ENCODE measurements at regions not wholly inside any gene's neighbourhood (a gene's known extent, or its start where the extent isn't known, plus 50 kb on each side); places are given as distances from the start of the nearest gene placed in this dataset.

GRCh38 chr13:99067159-99067985, 89.5 kb upstream of the DOCK9 start:
- Histone ChIP-seq H3K18ac (ENCODE audit: low read depth, low read length) (peak overlapping the region; percentile 67; the same call in 1 of the 2 replicates), H3K4ac (ENCODE audit: low read depth, low read length) (peak overlapping the region; percentile 90), H3K4me2 (ENCODE audit: low read depth, low read length) (no peak overlapping the region; the same call in 1 of the 2 replicates), H2AK5ac (ENCODE audit: low read depth, low read length) (peak overlapping the region; percentile 46), H2BK15ac (ENCODE audit: low read depth, low read length) (peak overlapping the region; percentile 73; the same call in 2 of the 3 replicates), H3K23ac (ENCODE audit: low read depth, low read length) (peak overlapping the region; percentile 67), H3K14ac (replicated peaks; ENCODE audit: low read depth, low read length) (peak overlapping the region; percentile 66), H3K36me3 (ENCODE audit: control insufficient read depth, insufficient read depth, low read length) (no peaks in the 10 kb centered on the region), H2BK5ac (ENCODE audit: low read depth, low read length, poor library complexity, severe bottlenecking) (peak overlapping the region; percentile 80), H4K91ac (ENCODE audit: insufficient read depth, low read depth, low read length) (peak overlapping the region; percentile 51), H3K9me1 (ENCODE audit: insufficient read depth, low read length) (peaks cover 5% of the 10 kb centered on the region), H2BK20ac (ENCODE audit: low read depth, low read length) (peak overlapping the region; percentile 83), H3K4me3 (ENCODE audit: insufficient read depth, low read depth, low read length) (no peak overlapping the region), H2AK9ac (replicated peaks; ENCODE audit: low read depth, low read length, poor library complexity) (peak overlapping the region; percentile 30), H3K79me1 (ENCODE audit: low read depth in 1 of 2, low read length in 2 of 2) (peaks cover 0 to 21% of the 10 kb centered on the region in 2 experiments; a peak in 1 of 4 replicates), H3K27me3 (ENCODE audit: control insufficient read depth, insufficient read depth, low read length) (no peaks in the 10 kb centered on the region), H3K4me1 (ENCODE audit: control insufficient read depth, insufficient read depth, low read length) (peaks cover 13% of the 10 kb centered on the region), H3K56ac (ENCODE audit: extremely low read depth, insufficient read depth, low read length) (peak overlapping the region; percentile 10; the same call in 1 of the 2 replicates), H4K5ac (ENCODE audit: low read depth, low read length) (no peak overlapping the region; the same call in 1 of the 2 replicates), H4K20me1 (ENCODE audit: insufficient read depth, low read length) (peaks cover 3% of the 10 kb centered on the region; the same call in 1 of the 2 replicates), H2AFZ (replicated peaks; ENCODE audit: low read length, poor library complexity) (no peak overlapping the region), H3K9ac (ENCODE audit: low read depth, low read length) (no peak overlapping the region), H2BK120ac (ENCODE audit: low read depth, low read length) (peak overlapping the region; percentile 93), H3K27ac (ENCODE audit: insufficient read depth, low read length) (peak overlapping the region; percentile 28; the same call in 1 of the 2 replicates), H3K9me3 (ENCODE audit: control insufficient read depth, insufficient read depth, low read length) (peaks cover 4% of the 10 kb centered on the region), H4K8ac (ENCODE audit: low read depth in 2 of 2, low read length in 2 of 2) (peak overlapping the region in 1 of 2 experiments; percentile 63; a peak in 2 of 4 replicates)
- ChIA-PET POLR2A (ENCODE audit: unreplicated experiment) (interaction anchor here (0.6 kb wide), 1 partner anchor 192 kb away, joined by 4 read pairs; no protein-coding TSS in a partner anchor), CTCF (no interaction called here)
- TF ChIP-seq CTCF (conservative IDR thresholded peaks at IDR 0.05; ENCODE audit: low read depth, low read length): no peak
- no peak for TF ChIP-seq MAFK (IDR thresholded peaks at IDR 0.05; ENCODE audit: low read depth, low read length)
- peak; percentile 5; the same call in 1 of the 2 replicates for TF ChIP-seq CEBPB (IDR thresholded peaks at IDR 0.05; ENCODE audit: low read depth, low read length)
- TF ChIP-seq NFE2L2 (IDR thresholded peaks at IDR 0.05; ENCODE audit: low read depth, low read length): no peak
- no peak for TF ChIP-seq RFX5 (IDR thresholded peaks at IDR 0.05; ENCODE audit: low read depth, low read length)
- TF ChIP-seq FOS (IDR thresholded peaks at IDR 0.05; ENCODE audit: low read depth, low read length): 0 out of 2 replicates have a peak, but pooled peaks have one; percentile 27
- TF ChIP-seq BHLHE40 (IDR thresholded peaks at IDR 0.05; ENCODE audit: low read depth, low read length): no peak
- peak; percentile 85 for DNase-seq
- dilution Hi-C loops (cut with HindIII; ENCODE audit: low sequenced_read_pairs, unreplicated experiment): no loop called here
- BruUV-seq (replicated peaks): no TSS peak
- in situ Hi-C loops (cut with MboI; ENCODE audit: low sequenced_read_pairs): no loop called here
- no CpG with 5 or more reads among the region's 1 CpG for WGBS, 2 experiments (ENCODE audit: extremely low coverage in 2 of 2, insufficient read length in 1 of 2)
- ATAC-seq (ENCODE audit: low read depth): peak; percentile 73
- intact Hi-C loops (cut with micrococcal nuclease): no loop called here
